IMR-90 (cell line): ENCODE measurements at regions not wholly inside any gene's neighbourhood (a gene's known extent, or its start where the extent isn't known, plus 50 kb on each side); places are given as distances from the start of the nearest gene placed in this dataset.

Experiments used
- ATAC-seq: fragments of 200-7000 bp; cut with Tn5 transposase; 2 replicates; pipeline ENCODE4 v1.9.1; 2020; ENCODE audit warnings: low read depth, mild to moderate bottlenecking, moderate library complexity
- BruUV-seq: library from RNA; stranded (reverse); fragments of 400-500 nt; replicated peaks from 2 replicates; lab custom pipeline; 2021; lab: Mats Ljungman, UMichigan
- CTCF ChIA-PET: fragments of 300-600 bp; formaldehyde crosslinking; extraction: SDS; loops from one replicate; lab custom pipeline; 2021; ENCODE audit warnings: antibody characterized with exemption; lab: Yijun Ruan, JAX
- POLR2A ChIA-PET: fragments of 300-600 bp; sonication (Branson Sonifier 250); formaldehyde crosslinking; loops from one replicate; lab custom pipeline; 2022; ENCODE audit warnings: antibody characterized with exemption; ENCODE audit not compliant: unreplicated experiment; lab: Charles Lee
- DNase-seq: peaks from one replicate; pipeline ENCODE4 v3.0.0; 2013
- H2AFZ ChIP-seq: replicated peaks from 2 replicates; pipeline ENCODE3; 2013; ENCODE audit warnings: low read length, mild to moderate bottlenecking; ENCODE audit not compliant: poor library complexity
- H2AK5ac ChIP-seq: 2 replicates; pipeline ENCODE4 v1.6.1; 2013; ENCODE audit warnings: low read depth, low read length, inconsistent platforms
- H2AK9ac ChIP-seq: replicated peaks from 2 replicates; pipeline ENCODE3; 2013; ENCODE audit warnings: mild to moderate bottlenecking, low read depth, low read length, moderate library complexity; ENCODE audit not compliant: poor library complexity
- H2BK120ac ChIP-seq: 2 replicates; pipeline ENCODE4 v1.6.1; 2013; ENCODE audit warnings: low read depth, low read length, inconsistent platforms
- H2BK15ac ChIP-seq: 3 replicates; pipeline ENCODE4 v1.6.1; 2013; ENCODE audit warnings: low read depth, low read length, inconsistent platforms
- H2BK20ac ChIP-seq: 2 replicates; pipeline ENCODE4 v1.6.1; 2013; ENCODE audit warnings: low read depth, mild to moderate bottlenecking, inconsistent platforms, low read length, moderate library complexity
- H2BK5ac ChIP-seq: 2 replicates; pipeline ENCODE4 v1.6.1; 2013; ENCODE audit warnings: mild to moderate bottlenecking, low read depth, low read length, inconsistent platforms; ENCODE audit not compliant: poor library complexity, severe bottlenecking
- H3K14ac ChIP-seq: replicated peaks from 2 replicates; pipeline ENCODE4 v1.6.1; 2013; ENCODE audit warnings: low read depth, low read length, inconsistent platforms
- H3K18ac ChIP-seq: 2 replicates; pipeline ENCODE4 v1.6.1; 2013; ENCODE audit warnings: low read depth, low read length, control low read depth
- H3K23ac ChIP-seq: 2 replicates; pipeline ENCODE4 v1.6.1; 2013; ENCODE audit warnings: low read depth, low read length, inconsistent platforms
- H3K27ac ChIP-seq: 2 replicates; pipeline ENCODE4 v1.5.1; 2013; ENCODE audit warnings: mild to moderate bottlenecking, control low read depth, low read length; ENCODE audit not compliant: insufficient read depth
- H3K27me3 ChIP-seq: 2 replicates; pipeline ENCODE4 v1.6.1; 2013; ENCODE audit warnings: low read length; ENCODE audit not compliant: control insufficient read depth, insufficient read depth
- H3K36me3 ChIP-seq: 2 replicates; pipeline ENCODE4 v1.6.1; 2013; ENCODE audit warnings: low read length, mixed read lengths; ENCODE audit not compliant: control insufficient read depth, insufficient read depth
- H3K4ac ChIP-seq: 2 replicates; pipeline ENCODE4 v1.6.1; 2013; ENCODE audit warnings: low read depth, low read length, inconsistent platforms
- H3K4me1 ChIP-seq: 2 replicates; pipeline ENCODE4 v1.6.1; 2013; ENCODE audit warnings: low read length, mixed read lengths; ENCODE audit not compliant: control insufficient read depth, insufficient read depth
- H3K4me2 ChIP-seq: 2 replicates; pipeline ENCODE4 v1.6.1; 2013; ENCODE audit warnings: low read depth, mild to moderate bottlenecking, control low read depth, low read length, moderate library complexity
- H3K4me3 ChIP-seq: 2 replicates; pipeline ENCODE4 v1.5.1; 2013; ENCODE audit warnings: low read depth, mild to moderate bottlenecking, control low read depth, low read length, moderate library complexity; ENCODE audit not compliant: insufficient read depth
- H3K56ac ChIP-seq: 2 replicates; pipeline ENCODE4 v1.6.1; 2013; ENCODE audit warnings: low read length, inconsistent platforms; ENCODE audit not compliant: insufficient read depth; ENCODE audit errors: extremely low read depth
- H3K79me1 ChIP-seq, 2 experiments: 2 replicates each; pipeline ENCODE4 v1.6.1; 2013; ENCODE audit warnings: low read length in 2 of 2, inconsistent platforms in 1 of 2, low read depth in 1 of 2
- H3K9ac ChIP-seq: 2 replicates; pipeline ENCODE4 v1.6.1; 2013; ENCODE audit warnings: low read depth, low read length, control low read depth
- H3K9me1 ChIP-seq: 2 replicates; pipeline ENCODE4 v1.6.1; 2013; ENCODE audit warnings: low read length, inconsistent platforms; ENCODE audit not compliant: insufficient read depth
- H3K9me3 ChIP-seq: 2 replicates; pipeline ENCODE4 v1.6.1; 2013; ENCODE audit warnings: low read length; ENCODE audit not compliant: control insufficient read depth, insufficient read depth
- H4K20me1 ChIP-seq: 2 replicates; pipeline ENCODE4 v1.6.1; 2013; ENCODE audit warnings: low read length, inconsistent platforms; ENCODE audit not compliant: insufficient read depth
- H4K5ac ChIP-seq: 2 replicates; pipeline ENCODE4 v1.6.1; 2013; ENCODE audit warnings: mild to moderate bottlenecking, low read depth, low read length, control low read depth
- H4K8ac ChIP-seq, 2 experiments: 2 replicates each; pipeline ENCODE4 v1.6.1; 2013; ENCODE audit warnings: low read depth in 2 of 2, low read length in 2 of 2, control low read depth in 1 of 2, inconsistent platforms in 1 of 2
- H4K91ac ChIP-seq: 2 replicates; pipeline ENCODE4 v1.6.1; 2013; ENCODE audit warnings: low read depth, low read length, inconsistent platforms; ENCODE audit not compliant: insufficient read depth
- BHLHE40 ChIP-seq: fragments of 150-350 bp; IDR thresholded peaks from 2 replicates; pipeline ENCODE4 v1.6.1; 2016; ENCODE audit warnings: mild to moderate bottlenecking, low read depth, low read length
- CEBPB ChIP-seq: IDR thresholded peaks from 2 replicates; pipeline ENCODE4 v1.6.1; 2012; ENCODE audit warnings: low read depth, low read length, improper control_type of control experiment
- CHD1 ChIP-seq: IDR thresholded peaks from 2 replicates; pipeline ENCODE4 v1.6.1; 2012; ENCODE audit warnings: low read depth, low read length, improper control_type of control experiment
- CTCF ChIP-seq: conservative IDR thresholded peaks from 2 replicates; pipeline ENCODE4 v1.5.1; 2012; ENCODE audit warnings: mild to moderate bottlenecking, low read depth, low read length, improper control_type of control experiment
- ELK1 ChIP-seq: fragments of 150-350 bp; IDR thresholded peaks from 2 replicates; pipeline ENCODE4 v1.6.1; 2016; ENCODE audit warnings: low read depth, mild to moderate bottlenecking, low read length, moderate library complexity, borderline replicate concordance
- FOS ChIP-seq: fragments of 150-350 bp; IDR thresholded peaks from 2 replicates; pipeline ENCODE4 v1.6.1; 2016; ENCODE audit warnings: low read depth, low read length
- MAFK ChIP-seq: IDR thresholded peaks from 2 replicates; pipeline ENCODE4 v1.6.1; 2012; ENCODE audit warnings: low read depth, low read length, improper control_type of control experiment
- MAZ ChIP-seq: IDR thresholded peaks from 2 replicates; pipeline ENCODE4 v1.6.1; 2012; ENCODE audit warnings: low read depth, mild to moderate bottlenecking, low read length, improper control_type of control experiment, moderate library complexity, borderline replicate concordance
- MXI1 ChIP-seq: IDR thresholded peaks from 2 replicates; pipeline ENCODE4 v1.6.1; 2012; ENCODE audit warnings: low read depth, mild to moderate bottlenecking, low read length, moderate library complexity, borderline replicate concordance
- NFE2L2 ChIP-seq: fragments of 150-350 bp; IDR thresholded peaks from 2 replicates; pipeline ENCODE4 v1.6.1; 2016; ENCODE audit warnings: low read depth, mild to moderate bottlenecking, low read length
- POLR2A ChIP-seq: IDR thresholded peaks from 2 replicates; pipeline ENCODE4 v1.6.1; 2012; ENCODE audit warnings: mild to moderate bottlenecking, low read depth, low read length
- RAD21 ChIP-seq: IDR thresholded peaks from 2 replicates; pipeline ENCODE4 v1.6.1; 2012; ENCODE audit warnings: low read length, improper control_type of control experiment
- RCOR1 ChIP-seq: IDR thresholded peaks from 2 replicates; pipeline ENCODE4 v1.6.1; 2012; ENCODE audit warnings: mild to moderate bottlenecking, low read length, improper control_type of control experiment; ENCODE audit not compliant: insufficient replicate concordance
- RFX5 ChIP-seq: IDR thresholded peaks from 2 replicates; pipeline ENCODE4 v1.8.0; 2012; ENCODE audit warnings: low read depth, mild to moderate bottlenecking, low read length, moderate library complexity
- SMC3 ChIP-seq: fragments of 150-350 bp; IDR thresholded peaks from 2 replicates; pipeline ENCODE4 v1.6.1; 2016; ENCODE audit warnings: low read depth, mild to moderate bottlenecking, antibody characterized with exemption, low read length, moderate library complexity
- USF2 ChIP-seq: fragments of 150-350 bp; IDR thresholded peaks from 2 replicates; pipeline ENCODE4 v1.6.1; 2017; ENCODE audit warnings: mild to moderate bottlenecking, antibody characterized with exemption, low read length, low read depth
- WGBS, 2 experiments: methylation state at CpG; one replicate each; pipeline versions ENCODE4 v1.1.5 to v1.1.7; 2013; ENCODE audit warnings: missing lambda C conversion rate in 2 of 2; ENCODE audit not compliant: insufficient read length in 1 of 2; ENCODE audit errors: extremely low coverage in 2 of 2; 5-methylcytosine and 5-hydroxymethylcytosine counted together
- dilution Hi-C: fragments of 300-500 bp; cut with HindIII; formaldehyde crosslinking; loops from one replicate; pipeline ENCODE4 v1.14.3; 2018; ENCODE audit warnings: low sequenced_read_pairs; ENCODE audit not compliant: unreplicated experiment
- in situ Hi-C: fragments of 300-500 bp; cut with MboI; formaldehyde crosslinking; loops from 3 replicates; pipeline ENCODE4 v1.14.3; 2019; ENCODE audit warnings: low sequenced_read_pairs, inconsistent platforms, mixed read lengths
- intact Hi-C: fragments of 100-400 bp; cut with micrococcal nuclease; formaldehyde crosslinking; loops from 2 replicates; pipeline ENCODE4 v1.10.0; 2022

- H2BK15ac ChIP-seq = no peak overlapping the region
- H4K91ac ChIP-seq = no peak overlapping the region
- H3K14ac ChIP-seq = no peak overlapping the region
- no peak overlapping the region for H2BK120ac ChIP-seq
- no peaks in the 10 kb centered on the region for H3K36me3 ChIP-seq
- BruUV-seq = no TSS peak
- H3K4me3 ChIP-seq = no peak overlapping the region
- no peaks in the 10 kb centered on the region for H4K20me1 ChIP-seq
- in situ Hi-C loops (no loop called here), dilution Hi-C loops (no loop called here), intact Hi-C loops (no loop called here)
- no peak overlapping the region for H2BK5ac ChIP-seq
- 33% methylated on average over 1 of the region's 4 CpGs; no CpG with 5 or more reads in 1 of the 2 experiments for WGBS, 2 experiments
- DNase-seq = no peak
- no peaks in the 10 kb centered on the region for H3K79me1 ChIP-seq
- H3K56ac ChIP-seq = no peak overlapping the region
- no peak overlapping the region for H4K8ac ChIP-seq
- H4K5ac ChIP-seq = no peak overlapping the region
- no peak overlapping the region for H2AFZ ChIP-seq
- no peak for TF ChIP-seq MAFK
- no peak for TF ChIP-seq FOS
- TF ChIP-seq RCOR1 = no peak
- no peak for TF ChIP-seq POLR2A
- no peak for TF ChIP-seq RAD21
- TF ChIP-seq CTCF = no peak
- TF ChIP-seq BHLHE40 = no peak
- no peak for TF ChIP-seq MXI1
- no peak for TF ChIP-seq USF2
- TF ChIP-seq CEBPB = no peak
- TF ChIP-seq NFE2L2 = no peak
- TF ChIP-seq ELK1 = no peak
- TF ChIP-seq MAZ = no peak
- TF ChIP-seq SMC3 = no peak
- no peak for TF ChIP-seq RFX5
- TF ChIP-seq CHD1 = no peak
- peaks cover 2% of the 10 kb centered on the region; the same call in 1 of the 2 replicates for H3K9me3 ChIP-seq
- POLR2A ChIA-PET = no interaction called here
- no peak for ATAC-seq
- no peak overlapping the region for H3K9ac ChIP-seq
- H3K9me1 ChIP-seq = no peaks in the 10 kb centered on the region
- no peak overlapping the region for H2AK5ac ChIP-seq
- H3K27me3 ChIP-seq = no peaks in the 10 kb centered on the region
- no peak overlapping the region for H2AK9ac ChIP-seq
- no peak overlapping the region for H3K23ac ChIP-seq
- CTCF ChIA-PET = no interaction called here
- H2BK20ac ChIP-seq = no peak overlapping the region
- H3K4me2 ChIP-seq = no peak overlapping the region
- no peaks in the 10 kb centered on the region for H3K4me1 ChIP-seq
- no peak overlapping the region for H3K18ac ChIP-seq
- H3K4ac ChIP-seq = no peak overlapping the region
- no peak overlapping the region for H3K27ac ChIP-seq
These were observed 102.1 kb upstream of the MXRA5 start for GRCh38 chrX:3448563-3448962.
